ENCODE measurements at regions not wholly inside any gene's neighbourhood (a gene's known extent, or its start where the extent isn't known, plus 50 kb on each side); places are given as distances from the start of the nearest gene placed in this dataset.

DNA sequence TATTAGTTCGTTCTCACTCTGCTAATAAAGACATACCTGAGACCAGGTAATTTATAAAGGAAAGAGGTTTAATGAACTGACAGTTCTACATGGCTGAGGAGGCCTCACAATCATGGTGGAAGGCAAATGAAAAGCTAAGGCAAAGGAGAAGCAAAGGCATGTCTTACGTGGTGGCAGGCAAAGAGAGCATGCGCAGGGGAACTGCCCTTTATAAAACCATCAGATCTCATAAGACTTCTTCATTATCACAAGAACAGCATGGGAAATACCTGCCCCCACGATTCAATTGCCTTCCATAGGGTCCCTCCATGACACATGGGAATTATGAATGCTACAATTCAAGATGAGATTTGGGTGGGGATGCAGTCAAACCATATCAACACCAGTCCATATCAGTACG, 133.5 kb downstream of the ZNF621 start:
- TF ChIP-seq, protein P1, sequence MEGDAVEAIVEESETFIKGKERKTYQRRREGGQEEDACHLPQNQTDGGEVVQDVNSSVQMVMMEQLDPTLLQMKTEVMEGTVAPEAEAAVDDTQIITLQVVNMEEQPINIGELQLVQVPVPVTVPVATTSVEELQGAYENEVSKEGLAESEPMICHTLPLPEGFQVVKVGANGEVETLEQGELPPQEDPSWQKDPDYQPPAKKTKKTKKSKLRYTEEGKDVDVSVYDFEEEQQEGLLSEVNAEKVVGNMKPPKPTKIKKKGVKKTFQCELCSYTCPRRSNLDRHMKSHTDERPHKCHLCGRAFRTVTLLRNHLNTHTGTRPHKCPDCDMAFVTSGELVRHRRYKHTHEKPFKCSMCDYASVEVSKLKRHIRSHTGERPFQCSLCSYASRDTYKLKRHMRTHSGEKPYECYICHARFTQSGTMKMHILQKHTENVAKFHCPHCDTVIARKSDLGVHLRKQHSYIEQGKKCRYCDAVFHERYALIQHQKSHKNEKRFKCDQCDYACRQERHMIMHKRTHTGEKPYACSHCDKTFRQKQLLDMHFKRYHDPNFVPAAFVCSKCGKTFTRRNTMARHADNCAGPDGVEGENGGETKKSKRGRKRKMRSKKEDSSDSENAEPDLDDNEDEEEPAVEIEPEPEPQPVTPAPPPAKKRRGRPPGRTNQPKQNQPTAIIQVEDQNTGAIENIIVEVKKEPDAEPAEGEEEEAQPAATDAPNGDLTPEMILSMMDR (IDR thresholded peaks at IDR 0.05): no peak
- TF ChIP-seq ZFX (IDR thresholded peaks at IDR 0.05; ENCODE audit: borderline replicate concordance): no peak
- H3K27ac ChIP-seq: no peak overlapping the region

GRCh38 chr3:40660554-40660953, 135.8 kb downstream of the ZNF621 start:
- TF ChIP-seq ZFX (IDR thresholded peaks at IDR 0.05; ENCODE audit: borderline replicate concordance): no peak
- TF ChIP-seq, protein P1 (IDR thresholded peaks at IDR 0.05): no peak
- H3K27ac ChIP-seq: no peak overlapping the region

DNA sequence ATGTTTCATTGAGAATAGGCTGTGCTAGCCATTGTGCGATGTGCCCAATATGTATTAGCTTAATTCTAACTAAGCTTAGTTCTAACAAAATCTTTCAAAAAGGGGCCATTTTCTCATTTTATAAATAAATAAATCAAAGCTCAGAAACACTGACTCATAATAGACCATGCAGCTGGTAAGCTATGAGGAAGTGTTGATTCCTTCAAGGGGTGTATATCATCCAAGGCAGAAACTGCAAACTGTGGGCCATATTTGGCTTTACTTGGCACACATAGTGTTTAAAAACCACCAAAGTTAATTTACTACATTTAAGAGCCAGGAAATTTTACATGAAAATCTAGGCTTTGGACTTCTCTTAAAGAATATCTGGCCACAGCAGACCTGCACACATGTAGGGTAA, 136.5 kb downstream of the ZNF621 start:
- TF ChIP-seq, protein P1 (IDR thresholded peaks at IDR 0.05): no peak
- H3K27ac ChIP-seq: no peak overlapping the region

GRCh38 chr3:40663280-40663679, 138.5 kb downstream of the ZNF621 start:
- H3K27ac ChIP-seq: no peak overlapping the region
- TF ChIP-seq ZFX (IDR thresholded peaks at IDR 0.05; ENCODE audit: borderline replicate concordance): no peak
- TF ChIP-seq, protein P1 (IDR thresholded peaks at IDR 0.05): no peak

- TF ChIP-seq ZFX (IDR thresholded peaks at IDR 0.05; ENCODE audit: borderline replicate concordance): no peak
- TF ChIP-seq, protein P1 (IDR thresholded peaks at IDR 0.05): no peak
- no peak overlapping the region for H3K27ac ChIP-seq
Measured at GRCh38 chr3:40669176-40669575, 144.4 kb downstream of the ZNF621 start.

GRCh38 chr3:40672861-40673260, 148.1 kb downstream of the ZNF621 start:
- no peak for TF ChIP-seq ZFX (IDR thresholded peaks at IDR 0.05; ENCODE audit: borderline replicate concordance)
- TF ChIP-seq, protein P1 (IDR thresholded peaks at IDR 0.05): no peak
- no peak overlapping the region for H3K27ac ChIP-seq

GRCh38 chr3:40677321-40677720, 152.6 kb downstream of the ZNF621 start:
- no peak overlapping the region for H3K27ac ChIP-seq
- TF ChIP-seq, protein P1 (IDR thresholded peaks at IDR 0.05): no peak
- no peak for TF ChIP-seq ZFX (IDR thresholded peaks at IDR 0.05; ENCODE audit: borderline replicate concordance)
